GM12865 (cell line): ENCODE measurements at regions not wholly inside any gene's neighbourhood (a gene's known extent, or its start where the extent isn't known, plus 50 kb on each side); places are given as distances from the start of the nearest gene placed in this dataset.

Source experiments
- DNase-seq: peaks from one replicate; pipeline ENCODE4 v3.0.0; 2010; ENCODE audit warnings: low read depth
- H3K4me3 ChIP-seq: 2 replicates; pipeline ENCODE4 v1.5.1; 2011; ENCODE audit warnings: mild to moderate bottlenecking, low read depth, low read length, control low read depth
- TF ChIP-seq, protein P1 (sequence below): IDR thresholded peaks from 2 replicates; pipeline ENCODE4 v1.5.1; 2011; ENCODE audit warnings: low read length, control low read depth, low read depth, inconsistent platforms; ENCODE audit not compliant: insufficient read depth; ENCODE audit errors: missing control alignments

DNA sequence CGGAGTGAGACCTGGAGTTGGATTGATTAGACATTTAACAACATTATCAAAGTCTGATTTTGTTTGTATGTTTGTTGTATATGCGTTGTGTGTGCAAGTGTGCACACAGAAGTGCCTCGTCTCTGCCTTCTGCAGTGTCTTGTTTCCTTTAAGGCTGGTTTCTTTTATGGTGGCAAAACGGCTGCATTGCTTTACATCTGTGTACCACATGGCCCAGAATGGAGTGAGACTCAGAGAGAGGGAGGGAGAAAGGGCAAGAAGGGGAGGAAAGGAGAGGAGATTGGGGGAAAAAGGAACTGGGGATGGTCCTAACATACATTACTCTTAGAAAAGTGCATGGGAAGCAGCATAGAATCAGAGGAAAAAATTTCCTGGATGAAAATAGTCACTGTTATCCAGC is 99.7 kb upstream of the WLS start:
- TF ChIP-seq, protein P1, sequence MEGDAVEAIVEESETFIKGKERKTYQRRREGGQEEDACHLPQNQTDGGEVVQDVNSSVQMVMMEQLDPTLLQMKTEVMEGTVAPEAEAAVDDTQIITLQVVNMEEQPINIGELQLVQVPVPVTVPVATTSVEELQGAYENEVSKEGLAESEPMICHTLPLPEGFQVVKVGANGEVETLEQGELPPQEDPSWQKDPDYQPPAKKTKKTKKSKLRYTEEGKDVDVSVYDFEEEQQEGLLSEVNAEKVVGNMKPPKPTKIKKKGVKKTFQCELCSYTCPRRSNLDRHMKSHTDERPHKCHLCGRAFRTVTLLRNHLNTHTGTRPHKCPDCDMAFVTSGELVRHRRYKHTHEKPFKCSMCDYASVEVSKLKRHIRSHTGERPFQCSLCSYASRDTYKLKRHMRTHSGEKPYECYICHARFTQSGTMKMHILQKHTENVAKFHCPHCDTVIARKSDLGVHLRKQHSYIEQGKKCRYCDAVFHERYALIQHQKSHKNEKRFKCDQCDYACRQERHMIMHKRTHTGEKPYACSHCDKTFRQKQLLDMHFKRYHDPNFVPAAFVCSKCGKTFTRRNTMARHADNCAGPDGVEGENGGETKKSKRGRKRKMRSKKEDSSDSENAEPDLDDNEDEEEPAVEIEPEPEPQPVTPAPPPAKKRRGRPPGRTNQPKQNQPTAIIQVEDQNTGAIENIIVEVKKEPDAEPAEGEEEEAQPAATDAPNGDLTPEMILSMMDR: no peak

DNA sequence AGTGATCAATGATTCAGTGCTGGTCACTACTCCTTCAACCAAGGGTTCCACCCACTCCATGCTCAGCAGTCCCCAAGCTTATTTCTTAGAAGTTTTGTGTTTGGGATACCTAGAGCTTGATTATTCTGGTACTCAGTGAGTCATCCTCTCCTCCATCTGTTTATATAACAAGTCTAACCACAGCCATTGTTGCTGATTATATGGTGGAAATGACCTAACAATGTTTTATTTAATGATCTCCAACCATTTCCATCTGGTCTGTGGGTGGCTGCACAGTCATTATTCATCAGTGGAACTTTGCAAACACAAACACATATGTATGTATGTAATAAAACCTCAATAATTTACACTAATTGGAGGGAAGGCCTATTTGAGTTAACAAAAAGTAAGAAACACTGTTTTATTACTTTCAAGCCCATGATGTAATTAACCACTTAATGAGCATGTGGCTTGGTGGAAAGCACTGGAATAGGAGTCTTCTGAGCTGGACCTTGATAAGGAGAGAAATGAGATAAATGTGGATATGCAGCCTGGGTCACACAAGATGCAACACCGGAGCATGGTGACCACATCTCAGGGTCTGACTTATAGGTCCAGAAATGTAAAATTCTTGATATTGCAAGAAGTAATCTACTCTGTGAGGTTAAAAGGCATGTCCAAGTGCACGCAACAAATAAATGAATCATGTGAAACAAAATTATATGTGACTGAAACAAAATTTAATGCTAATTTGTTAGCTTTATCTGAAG is 99.0 kb upstream of the WLS start:
- DNase-seq: no peak
- TF ChIP-seq, protein P1: no peak
- no peak overlapping the region for H3K4me3 ChIP-seq

More for the DNA sequence above, 99.7 kb upstream of the WLS start:
- no peak for DNase-seq
- H3K4me3 ChIP-seq: no peak overlapping the region

DNA sequence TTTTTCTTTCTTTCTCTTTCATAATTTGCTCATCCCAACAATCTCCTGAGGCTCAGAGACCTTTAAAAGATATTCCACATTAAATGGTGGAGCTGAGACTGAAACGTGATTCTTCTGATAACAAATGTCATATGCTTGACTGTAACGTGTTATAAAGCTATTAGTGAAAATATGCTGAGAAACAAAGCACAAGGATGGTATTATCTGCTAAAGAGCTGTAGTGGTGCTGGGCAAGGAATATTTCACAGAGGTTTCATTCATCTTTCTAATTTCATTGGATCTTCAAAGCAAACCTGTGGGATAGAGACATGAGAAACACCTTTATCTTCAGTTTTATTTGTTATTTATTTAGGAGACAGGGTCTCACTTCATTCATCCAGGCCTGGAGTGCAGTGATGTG is 98.1 kb upstream of the WLS start:
- no peak for DNase-seq
- TF ChIP-seq, protein P1: no peak
- H3K4me3 ChIP-seq: no peak overlapping the region

DNA sequence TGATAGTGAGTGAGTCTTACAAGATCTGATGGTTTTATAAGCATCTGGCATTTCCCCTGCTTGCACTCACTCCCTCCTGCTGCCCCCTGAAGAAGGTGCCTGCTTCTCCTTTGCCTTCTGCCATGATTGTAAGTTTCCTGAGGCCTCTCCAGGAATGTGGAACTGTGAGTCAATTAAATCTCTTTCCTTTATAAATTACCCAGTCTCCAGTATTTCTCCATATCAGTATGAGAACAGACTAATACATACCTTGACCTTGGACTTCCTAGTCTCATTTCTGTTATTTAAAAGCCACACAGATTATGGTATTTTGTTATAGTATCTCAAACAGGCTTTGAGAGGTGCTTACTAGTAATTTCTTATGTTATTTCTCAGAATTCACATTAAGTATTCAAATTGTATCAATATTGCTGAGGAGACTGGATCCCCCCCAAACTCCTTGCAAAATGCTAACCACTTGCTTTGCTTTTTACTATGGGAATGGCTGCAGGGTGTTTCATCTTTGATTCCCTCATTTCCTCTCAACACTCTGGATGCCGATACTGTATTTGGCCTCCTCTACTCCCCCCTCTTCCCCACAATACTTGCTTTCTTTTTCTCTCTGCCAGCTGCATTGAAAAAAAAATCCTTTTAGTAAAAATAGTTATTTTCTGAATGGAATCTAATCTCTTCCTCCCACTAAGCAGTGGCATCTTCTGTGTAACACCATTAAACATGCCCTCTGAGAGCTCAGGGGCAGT is 96.9 kb upstream of the WLS start:
- TF ChIP-seq, protein P1: no peak
- DNase-seq: no peak
- H3K4me3 ChIP-seq: no peak overlapping the region

DNA sequence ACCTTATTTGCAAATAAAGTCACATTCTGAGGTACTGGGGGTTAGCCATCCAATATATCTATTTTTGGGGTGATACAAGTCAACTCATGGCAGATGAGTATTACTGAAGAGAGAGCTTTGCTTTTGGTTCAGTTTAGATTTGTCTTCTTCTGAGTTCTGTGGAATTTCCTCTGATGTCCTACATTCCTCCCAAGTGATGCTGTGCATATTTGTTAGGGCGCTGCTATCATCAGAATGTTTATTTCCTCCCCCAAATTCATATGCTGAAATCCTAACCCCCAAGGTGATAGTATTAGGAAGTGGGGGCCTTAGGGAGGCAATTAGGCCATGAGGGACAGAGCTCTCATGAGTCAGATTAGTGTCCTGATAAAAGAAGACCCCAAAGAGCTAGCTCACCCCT is 96.2 kb upstream of the WLS start:
- TF ChIP-seq, protein P1: no peak
- H3K4me3 ChIP-seq: no peak overlapping the region
- DNase-seq: no peak

DNA sequence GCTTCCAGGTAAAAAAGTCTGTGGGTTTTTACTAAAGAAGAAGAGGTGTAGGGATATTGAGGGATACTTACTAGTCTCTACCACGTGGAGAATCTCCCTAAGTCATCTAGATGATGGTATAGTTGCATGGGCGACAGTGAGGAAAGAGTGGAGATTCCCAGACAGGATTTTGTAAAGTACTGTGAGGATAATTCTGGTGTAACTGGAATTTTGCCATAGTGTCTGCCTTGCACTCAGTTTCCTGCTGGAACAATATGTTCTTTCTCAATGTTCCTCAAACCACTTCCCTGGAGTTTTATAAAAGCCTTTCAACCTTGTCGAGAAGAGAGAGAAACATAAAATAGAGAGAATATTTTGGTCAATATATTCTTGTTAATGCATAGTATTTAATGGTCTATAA is 95.1 kb upstream of the WLS start:
- DNase-seq: no peak
- no peak overlapping the region for H3K4me3 ChIP-seq
- TF ChIP-seq, protein P1: no peak
